HPDE6-E6E7 (cell line): ENCODE measurements at regions not wholly inside any gene's neighbourhood (a gene's known extent, or its start where the extent isn't known, plus 50 kb on each side); places are given as distances from the start of the nearest gene placed in this dataset.

Source experiments
- DNase-seq: peaks from one replicate; pipeline ENCODE4 v3.0.0; 2011; ENCODE audit warnings: missing footprints; ENCODE audit errors: extremely low spot score

- DNase-seq: no peak
These were observed 54.7 kb upstream of the SNX2 start for GRCh38 chr5:122719991-122720746.

- DNase-seq: no peak
These were observed 53.8 kb upstream of the SNX2 start for GRCh38 chr5:122721127-122721526.

- DNase-seq: no peak
These were observed 52.5 kb upstream of the SNX2 start for GRCh38 chr5:122722341-122722740.

GRCh38 chr5:122723606-122724352, 51.1 kb upstream of the SNX2 start:
- peak; percentile 33 for DNase-seq
